Heart left ventricle (tissue), 16 donors: ENCODE measurements at regions not wholly inside any gene's neighbourhood (a gene's known extent, or its start where the extent isn't known, plus 50 kb on each side); places are given as distances from the start of the nearest gene placed in this dataset.

Source experiments
- ATAC-seq, 4 donors: fragments of 200-7000 bp; cut with Tn5 transposase; one replicate each; pipeline ENCODE4 v1.9.1; 2020 to 2022; ENCODE audit warnings: moderate library complexity in 4 of 4, mild to moderate bottlenecking in 3 of 4, moderate number of reproducible peaks in 1 of 4
- DNase-seq, 5 donors: peaks; one replicate each; pipeline ENCODE4 v3.0.0-alpha.2; 2020
- H3K27ac ChIP-seq, 12 donors: fragments of 200-600 bp; sonication (generic) in 4 of 12; one replicate each; pipeline versions ENCODE4 v1.5.0 to v1.8.0; 2016 to 2022; ENCODE audit warnings: mild to moderate bottlenecking in 2 of 12
- H3K27me3 ChIP-seq, 9 donors: fragments of 200-600 bp; sonication (generic) in 2 of 9; one replicate each; pipeline versions ENCODE4 v1.5.1 to v1.8.0; 2016 to 2022; ENCODE audit warnings: mild to moderate bottlenecking in 3 of 9
- H3K36me3 ChIP-seq, 9 donors: fragments of 200-600 bp; sonication (generic) in 2 of 9; one replicate each; pipeline versions ENCODE4 v1.5.0 to v1.8.0; 2018 to 2022; ENCODE audit warnings: mild to moderate bottlenecking in 2 of 9
- H3K4me1 ChIP-seq, 12 donors: fragments of 200-600 bp; sonication (generic) in 4 of 12; one replicate each; pipeline versions ENCODE4 v1.5.0 to v1.8.0; 2016 to 2022; ENCODE audit warnings: mild to moderate bottlenecking in 3 of 12
- H3K4me3 ChIP-seq, 12 donors: fragments of 200-600 bp; sonication (generic) in 4 of 12; one replicate each; pipeline versions ENCODE4 v1.5.0 to v1.8.0; 2017 to 2022; ENCODE audit warnings: mild to moderate bottlenecking in 9 of 12, moderate library complexity in 4 of 12
- H3K9me3 ChIP-seq, 12 donors: fragments of 200-600 bp; sonication (generic) in 4 of 12; one replicate each; pipeline versions ENCODE4 v1.5.0 to v1.8.0; 2016 to 2022; ENCODE audit warnings: mild to moderate bottlenecking in 1 of 12
- POLR2A ChIP-seq, 2 donors: fragments of 450-650 bp; IDR thresholded peaks; one replicate each; pipeline ENCODE4 v1.6.1; 2017; ENCODE audit warnings: antibody characterized with exemption in 2 of 2, mild to moderate bottlenecking in 2 of 2, moderate library complexity in 2 of 2
- WGBS, 4 donors: extraction: QIAGEN DNeasy Blood & Tissue Kit in 2 of 4; methylation state at CpG; one replicate each; pipeline versions ENCODE4 v1.1.5 to v1.1.7; 2013 to 2018; 5-methylcytosine and 5-hydroxymethylcytosine counted together
- intact Hi-C, 10 donors: fragments of 100-400 bp; cut with DNase I; formaldehyde crosslinking; loops; one replicate each; pipeline versions ENCODE4 v1.11.1 to v1.14.2; 2022
- TF ChIP-seq, protein P1 (sequence below), 12 donors: fragments of 200-600 bp; sonication (generic) in 4 of 12; IDR thresholded peaks; one replicate each; pipeline versions ENCODE4 v1.5.0 to v1.8.0; 2018 to 2022; ENCODE audit warnings: antibody characterized with exemption in 12 of 12, mild to moderate bottlenecking in 5 of 12
- donor health status: ischemic (EF 13 %, LVEDD 7.1; RV severe dilation, severe dysfunction).
- donor health status: healthy with polysubstance abuse.
- donor health status: DM: no; HTN: yes; CAD: no.
- donor health status: DM: no; HTN: no; CAD: no.
- donor health status: ischemic (EF 25% LVEDD 6.9; RV normal size, moderate dysfunction).
- donor health status: ischemic (EF 25% LVEDD 5.7; RV mildly dilated, moderate dysfunction).
- donor health status: healthy.
- donor health status: DM: yes; HTN: yes; CAD: no.
- donor health status: ischemic (EF 35%, LVEDD 5.7; RV mildly dilated, moderate dysfunction).
- donor health status: nonischemic (EF 11% LVEDD 7.7; RV severe dilation, severe dysfunction).
- donor health status: DM: yes; HTN: yes; CAD: no.
- donor health status: PGD.
- donor health status: ischemic (EF 29% LVEDD 5.4; RV normal size, mild dysfunction).
- donor health status: nonischemic (EF 23%, LVEDD 6.1; RV moderate dilation, normal function).

DNA sequence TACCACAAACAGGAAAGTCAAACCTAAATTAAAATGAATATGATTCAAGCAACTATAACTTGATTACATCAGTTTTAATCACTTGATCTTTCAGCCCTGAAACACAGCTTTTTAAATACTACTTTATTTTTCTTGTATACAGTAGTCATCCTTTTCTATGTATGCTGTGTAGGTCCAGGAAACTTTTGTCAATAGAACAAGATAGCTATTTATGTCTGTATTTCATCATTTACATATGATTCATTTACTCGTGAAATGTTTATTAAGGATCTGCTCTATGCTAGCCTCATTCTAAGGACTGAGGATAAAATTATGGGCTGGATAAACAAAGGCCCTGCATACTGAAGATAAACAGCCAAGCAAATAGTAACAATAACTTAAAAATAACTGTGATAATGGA, 930.2 kb downstream of the TFAP2A start:
- no peaks in the 10 kb centered on the region for H3K4me1 ChIP-seq
- no peak overlapping the region for H3K27ac ChIP-seq
- 71 to 89% (median 80%) methylated on average over 1 of the region's 1 CpG for WGBS, 4 donors
- H3K36me3 ChIP-seq = no peaks in the 10 kb centered on the region
- H3K9me3 ChIP-seq = no peaks in the 10 kb centered on the region
- no peak for ATAC-seq
- intact Hi-C loops = no loop called here
- H3K4me3 ChIP-seq = no peak overlapping the region
- DNase-seq = no peak
- peaks cover 0 to 7% (median 0%) of the 10 kb centered on the region in 9 donors for H3K27me3 ChIP-seq
- no peak for TF ChIP-seq POLR2A (IDR thresholded peaks at IDR 0.05)
- TF ChIP-seq, protein P1, sequence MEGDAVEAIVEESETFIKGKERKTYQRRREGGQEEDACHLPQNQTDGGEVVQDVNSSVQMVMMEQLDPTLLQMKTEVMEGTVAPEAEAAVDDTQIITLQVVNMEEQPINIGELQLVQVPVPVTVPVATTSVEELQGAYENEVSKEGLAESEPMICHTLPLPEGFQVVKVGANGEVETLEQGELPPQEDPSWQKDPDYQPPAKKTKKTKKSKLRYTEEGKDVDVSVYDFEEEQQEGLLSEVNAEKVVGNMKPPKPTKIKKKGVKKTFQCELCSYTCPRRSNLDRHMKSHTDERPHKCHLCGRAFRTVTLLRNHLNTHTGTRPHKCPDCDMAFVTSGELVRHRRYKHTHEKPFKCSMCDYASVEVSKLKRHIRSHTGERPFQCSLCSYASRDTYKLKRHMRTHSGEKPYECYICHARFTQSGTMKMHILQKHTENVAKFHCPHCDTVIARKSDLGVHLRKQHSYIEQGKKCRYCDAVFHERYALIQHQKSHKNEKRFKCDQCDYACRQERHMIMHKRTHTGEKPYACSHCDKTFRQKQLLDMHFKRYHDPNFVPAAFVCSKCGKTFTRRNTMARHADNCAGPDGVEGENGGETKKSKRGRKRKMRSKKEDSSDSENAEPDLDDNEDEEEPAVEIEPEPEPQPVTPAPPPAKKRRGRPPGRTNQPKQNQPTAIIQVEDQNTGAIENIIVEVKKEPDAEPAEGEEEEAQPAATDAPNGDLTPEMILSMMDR (IDR thresholded peaks at IDR 0.05) = no peak

DNA sequence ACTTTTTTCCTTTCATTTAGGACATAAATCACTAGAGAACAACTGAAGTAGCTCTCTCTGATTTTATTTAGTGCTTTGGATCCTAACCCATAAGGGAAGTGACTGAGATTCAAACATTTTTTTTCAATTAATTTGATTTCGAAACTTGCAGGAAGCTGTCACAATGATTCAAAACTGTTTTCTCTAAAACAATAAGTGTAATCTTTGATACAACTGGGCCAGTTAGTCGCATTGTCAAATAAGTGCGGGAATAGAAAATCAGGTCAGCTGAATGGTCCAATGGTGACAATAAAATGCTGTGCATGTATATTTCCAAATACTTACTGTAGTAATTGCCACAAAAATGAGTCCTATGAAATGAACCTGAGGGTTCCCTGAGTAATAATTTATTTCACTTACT, 930.8 kb downstream of the TFAP2A start:
- WGBS, 4 donors = 80 to 87% (median 82%) methylated on average over 3 of the region's 3 CpGs
- Histone ChIP-seq H3K4me1 (no peaks in the 10 kb centered on the region), H3K4me3 (no peak overlapping the region), H3K27ac (no peak overlapping the region), H3K9me3 (no peaks in the 10 kb centered on the region), H3K27me3 (peaks cover 0 to 7% (median 0%) of the 10 kb centered on the region in 9 donors), H3K36me3 (no peaks in the 10 kb centered on the region)
- DNase-seq (no peak), ATAC-seq (no peak)
- intact Hi-C loops = no loop called here
- TF ChIP-seq POLR2A (IDR thresholded peaks at IDR 0.05) = no peak
- TF ChIP-seq, protein P1 (IDR thresholded peaks at IDR 0.05) = no peak

DNA sequence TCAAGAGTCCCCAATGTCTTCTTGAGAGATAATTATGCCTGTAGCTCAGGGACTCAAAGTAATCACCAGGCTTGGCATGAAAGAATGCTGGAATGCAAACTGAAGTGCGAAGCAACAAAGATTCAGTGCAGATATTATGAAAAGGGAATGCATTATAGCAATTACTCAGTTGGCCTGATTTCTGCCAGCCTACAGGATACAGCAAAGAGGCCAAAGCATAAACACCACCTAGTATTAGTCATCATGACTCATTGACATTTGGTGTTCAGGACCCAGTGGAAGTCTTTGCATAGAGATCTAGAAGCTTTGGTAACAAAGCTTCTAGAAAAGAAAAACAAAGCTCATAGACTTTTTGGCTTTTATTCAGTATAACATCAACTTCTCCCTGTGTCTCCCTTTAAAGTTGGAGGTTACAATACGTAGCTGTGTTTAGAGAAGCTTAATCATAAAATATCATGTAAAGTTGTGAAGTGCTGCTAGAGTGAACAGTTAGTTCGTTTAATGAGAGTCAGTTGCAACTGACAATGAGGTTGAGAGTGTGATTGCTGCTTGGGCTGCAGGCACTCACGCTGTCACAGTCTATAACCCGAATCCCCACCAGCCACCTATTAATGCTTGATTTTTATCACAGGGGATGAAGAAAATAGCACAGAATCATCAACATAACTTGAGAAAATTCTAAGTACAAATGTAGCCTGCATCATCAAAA, 932.7 kb downstream of the TFAP2A start:
- intact Hi-C loops = no loop called here
- DNase-seq = no peak
- Histone ChIP-seq H3K9me3 (no peaks in the 10 kb centered on the region), H3K36me3 (no peaks in the 10 kb centered on the region), H3K4me3 (no peak overlapping the region), H3K27ac (no peak overlapping the region), H3K27me3 (peaks cover 0 to 7% (median 0%) of the 10 kb centered on the region in 9 donors), H3K4me1 (no peaks in the 10 kb centered on the region)
- ATAC-seq = no peak
- TF ChIP-seq, protein P1 (IDR thresholded peaks at IDR 0.05) = no peak
- no peak for TF ChIP-seq POLR2A (IDR thresholded peaks at IDR 0.05)
- WGBS, 4 donors = 65 to 77% (median 70%) methylated on average over 5 of the region's 5 CpGs

DNA sequence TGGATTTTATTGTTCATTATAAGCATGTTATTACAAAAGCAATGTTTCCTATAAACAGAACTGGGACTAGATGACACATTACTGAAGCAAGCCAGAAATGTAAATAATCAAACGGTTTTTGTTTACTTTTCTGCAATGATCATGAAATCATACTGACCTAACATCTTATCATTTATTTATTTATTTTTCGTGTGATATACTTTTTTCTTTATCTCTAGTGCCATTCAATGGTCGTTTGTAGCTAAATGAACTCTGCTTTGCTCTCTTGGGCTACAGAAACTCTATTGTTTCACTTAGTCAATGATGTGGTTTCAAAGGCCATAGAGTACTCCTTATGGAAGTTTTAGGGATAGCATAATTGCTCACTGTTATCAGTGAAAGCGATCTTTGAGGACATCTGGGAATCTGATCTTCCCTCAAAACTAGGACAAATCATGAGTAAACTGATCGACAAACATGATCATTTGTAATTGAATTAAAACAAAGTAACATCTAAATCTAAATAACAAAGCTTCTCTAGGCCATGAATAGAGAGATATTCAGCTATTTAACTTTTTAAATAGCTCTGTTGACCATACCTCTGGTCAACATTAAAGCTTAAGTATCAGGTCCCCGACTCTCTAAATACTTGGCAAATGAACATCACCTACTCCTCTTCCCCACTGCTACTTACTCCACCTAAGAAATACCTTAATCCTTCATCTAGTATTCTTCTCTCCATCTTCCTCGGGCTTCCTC, 933.4 kb downstream of the TFAP2A start:
- TF ChIP-seq, protein P1 (IDR thresholded peaks at IDR 0.05) = no peak
- TF ChIP-seq POLR2A (IDR thresholded peaks at IDR 0.05) = no peak
- Histone ChIP-seq H3K4me3 (no peak overlapping the region), H3K9me3 (no peaks in the 10 kb centered on the region), H3K27me3 (peaks cover 0 to 3% (median 0%) of the 10 kb centered on the region in 9 donors), H3K27ac (no peak overlapping the region), H3K4me1 (no peaks in the 10 kb centered on the region), H3K36me3 (no peaks in the 10 kb centered on the region)
- 48 to 59% (median 56%) methylated on average over 7 of the region's 7 CpGs for WGBS, 4 donors
- no peak for DNase-seq
- intact Hi-C loops = no loop called here
- no peak for ATAC-seq
